GM23338 (cell line): ENCODE measurements at regions not wholly inside any gene's neighbourhood (a gene's known extent, or its start where the extent isn't known, plus 50 kb on each side); places are given as distances from the start of the nearest gene placed in this dataset.

Experiments used
- ATAC-seq: fragments of 200-7000 bp; cut with Tn5 transposase; 3 replicates; pipeline ENCODE4 v1.9.1; 2020
- DNase-seq: peaks from one replicate; pipeline ENCODE4 v3.0.0-alpha.2; 2015; ENCODE audit warnings: low spot score
- H2AFZ ChIP-seq: fragments of 200-600 bp; sonication (generic); 2 replicates; pipeline ENCODE4 v1.8.0; 2016; ENCODE audit warnings: antibody characterized with exemption, mild to moderate bottlenecking, moderate library complexity
- H3F3A ChIP-seq: fragments of 200-600 bp; sonication (generic); replicated peaks from 2 replicates; pipeline ENCODE4 v1.8.0; 2017; ENCODE audit warnings: antibody characterized with exemption, mixed run types, low read depth
- H3K27ac ChIP-seq: fragments of 200-600 bp; sonication (generic); 2 replicates; pipeline ENCODE4 v1.6.1; 2016; ENCODE audit warnings: low read depth
- H3K27me3 ChIP-seq: fragments of 200-600 bp; sonication (generic); 2 replicates; pipeline ENCODE4 v1.8.0; 2016; ENCODE audit warnings: mild to moderate bottlenecking, mixed run types, moderate library complexity; ENCODE audit not compliant: insufficient read depth
- H3K36me3 ChIP-seq: fragments of 200-600 bp; sonication (generic); 2 replicates; pipeline ENCODE4 v1.8.0; 2016; ENCODE audit warnings: mild to moderate bottlenecking; ENCODE audit not compliant: insufficient read depth
- H3K4me1 ChIP-seq: fragments of 200-600 bp; sonication (generic); 2 replicates; pipeline ENCODE4 v1.8.0; 2016; ENCODE audit warnings: mild to moderate bottlenecking, moderate library complexity; ENCODE audit not compliant: insufficient read depth
- H3K4me2 ChIP-seq: fragments of 200-600 bp; sonication (generic); 2 replicates; pipeline ENCODE4 v1.7.1; 2017; ENCODE audit warnings: mixed run types
- H3K4me3 ChIP-seq: fragments of 200-600 bp; sonication (generic); 2 replicates; pipeline ENCODE4 v1.6.1; 2016; ENCODE audit warnings: mixed run types
- H3K79me2 ChIP-seq: fragments of 200-600 bp; sonication (generic); replicated peaks from 2 replicates; pipeline ENCODE4 v1.8.0; 2017; ENCODE audit warnings: mild to moderate bottlenecking; ENCODE audit not compliant: insufficient read depth
- H3K9me2 ChIP-seq: fragments of 200-600 bp; sonication (generic); 2 replicates; pipeline ENCODE4 v1.8.0; 2017; ENCODE audit not compliant: insufficient read depth
- H4K20me1 ChIP-seq: fragments of 200-600 bp; sonication (generic); replicated peaks from 2 replicates; pipeline ENCODE4 v1.8.0; 2017; ENCODE audit warnings: mild to moderate bottlenecking; ENCODE audit not compliant: insufficient read depth
- H3K27ac Mint-ChIP-seq: 2 replicates; pipeline ENCODE4 v1.8.0; 2020; ENCODE audit warnings: inconsistent platforms, mild to moderate bottlenecking, moderate library complexity, mixed read lengths
- H3K27me3 Mint-ChIP-seq: 3 replicates; pipeline ENCODE4 v1.8.0; 2022; ENCODE audit warnings: low read depth, mild to moderate bottlenecking, moderate library complexity, mixed read lengths, inconsistent platforms; ENCODE audit not compliant: insufficient read depth, poor library complexity
- H3K36me3 Mint-ChIP-seq: 3 replicates; pipeline ENCODE4 v1.8.0; 2021; ENCODE audit warnings: low read depth, mild to moderate bottlenecking, inconsistent platforms, moderate library complexity, mixed read lengths
- H3K4me1 Mint-ChIP-seq: 3 replicates; pipeline ENCODE4 v1.8.0; 2020; ENCODE audit warnings: mild to moderate bottlenecking, inconsistent platforms, mixed read lengths
- H3K4me3 Mint-ChIP-seq: 3 replicates; pipeline ENCODE4 v1.8.0; 2021; ENCODE audit warnings: moderate library complexity, mild to moderate bottlenecking, inconsistent platforms, mixed read lengths
- H3K9me3 Mint-ChIP-seq: 3 replicates; pipeline ENCODE4 v1.8.0; 2020; ENCODE audit warnings: moderate library complexity, mild to moderate bottlenecking, inconsistent platforms, mixed read lengths
- CREB1 ChIP-seq: fragments of 250-450 bp; sonication (Bioruptor Pico); IDR thresholded peaks from 2 replicates; pipeline ENCODE4 v1.5.0; 2020; ENCODE audit warnings: low read depth, mild to moderate bottlenecking, moderate library complexity
- CTCF ChIP-seq, 2 experiments: fragments of 200-600 bp in 1 of 2; sonication (generic) in 1 of 2; conservative IDR thresholded peaks; 2 replicates each; pipeline versions ENCODE4 v1.5.1 to v1.6.1; 2016 to 2017; ENCODE audit warnings: antibody characterized with exemption in 2 of 2, low read depth in 2 of 2, mild to moderate bottlenecking in 2 of 2, moderate library complexity in 1 of 2
- EZH2 ChIP-seq: fragments of 200-600 bp; sonication (generic); IDR thresholded peaks from one replicate; pipeline ENCODE4 v1.8.0; 2017; ENCODE audit warnings: antibody characterized with exemption, mild to moderate bottlenecking, low read depth; ENCODE audit not compliant: unreplicated experiment
- EZH2phosphoT487 ChIP-seq: fragments of 200-600 bp; sonication (generic); IDR thresholded peaks from one replicate; pipeline ENCODE4 v1.8.1; 2018; ENCODE audit warnings: antibody characterized with exemption; ENCODE audit not compliant: unreplicated experiment
- JUNB ChIP-seq: IDR thresholded peaks from one replicate; pipeline ENCODE4 v1.6.1; 2016; ENCODE audit warnings: antibody characterized with exemption; ENCODE audit not compliant: unreplicated experiment
- NANOG ChIP-seq: IDR thresholded peaks from 2 replicates; pipeline ENCODE4 v1.6.1; 2016; ENCODE audit warnings: antibody characterized with exemption, borderline replicate concordance
- POLR2AphosphoS5 ChIP-seq: IDR thresholded peaks from 2 replicates; pipeline ENCODE4 v1.6.1; 2016; ENCODE audit warnings: antibody characterized with exemption, low read depth
- STAT1 ChIP-seq: IDR thresholded peaks from one replicate; pipeline ENCODE4 v1.6.1; 2016; ENCODE audit warnings: antibody characterized with exemption; ENCODE audit not compliant: unreplicated experiment
- ZNF114 ChIP-seq: fragments of 250-450 bp; sonication (Bioruptor Pico); IDR thresholded peaks from 2 replicates; pipeline ENCODE4 v1.5.0; 2020; ENCODE audit warnings: mild to moderate bottlenecking, moderate library complexity
- ZNF331 ChIP-seq: fragments of 250-450 bp; sonication (Bioruptor Pico); IDR thresholded peaks from 2 replicates; pipeline ENCODE4 v1.5.0; 2020; ENCODE audit warnings: low read depth, mild to moderate bottlenecking, moderate library complexity
- TF ChIP-seq, protein P1 (sequence below): IDR thresholded peaks from one replicate; pipeline ENCODE4 v1.6.1; 2018; ENCODE audit warnings: antibody characterized with exemption; ENCODE audit not compliant: unreplicated experiment

DNA sequence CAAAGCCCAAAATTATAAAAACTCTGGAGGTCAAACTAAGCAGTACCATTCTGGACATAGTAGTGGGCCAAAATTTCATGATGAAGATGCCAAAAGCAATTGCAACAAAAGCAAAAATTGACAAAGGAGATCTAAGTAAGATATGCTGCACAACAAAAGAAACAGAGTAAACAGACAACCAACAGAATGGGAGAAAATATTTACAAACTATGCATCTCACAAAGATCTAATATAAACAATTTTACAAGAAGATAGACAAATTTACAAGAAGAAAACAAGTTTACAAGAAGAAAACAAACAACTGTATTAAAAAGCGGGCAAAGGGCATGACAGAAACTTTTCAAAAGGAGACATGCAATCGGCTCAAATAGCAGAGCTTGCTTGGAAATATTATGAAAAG lies 396.9 kb downstream of the CDH9 start (continued):
- TF ChIP-seq, protein P1, sequence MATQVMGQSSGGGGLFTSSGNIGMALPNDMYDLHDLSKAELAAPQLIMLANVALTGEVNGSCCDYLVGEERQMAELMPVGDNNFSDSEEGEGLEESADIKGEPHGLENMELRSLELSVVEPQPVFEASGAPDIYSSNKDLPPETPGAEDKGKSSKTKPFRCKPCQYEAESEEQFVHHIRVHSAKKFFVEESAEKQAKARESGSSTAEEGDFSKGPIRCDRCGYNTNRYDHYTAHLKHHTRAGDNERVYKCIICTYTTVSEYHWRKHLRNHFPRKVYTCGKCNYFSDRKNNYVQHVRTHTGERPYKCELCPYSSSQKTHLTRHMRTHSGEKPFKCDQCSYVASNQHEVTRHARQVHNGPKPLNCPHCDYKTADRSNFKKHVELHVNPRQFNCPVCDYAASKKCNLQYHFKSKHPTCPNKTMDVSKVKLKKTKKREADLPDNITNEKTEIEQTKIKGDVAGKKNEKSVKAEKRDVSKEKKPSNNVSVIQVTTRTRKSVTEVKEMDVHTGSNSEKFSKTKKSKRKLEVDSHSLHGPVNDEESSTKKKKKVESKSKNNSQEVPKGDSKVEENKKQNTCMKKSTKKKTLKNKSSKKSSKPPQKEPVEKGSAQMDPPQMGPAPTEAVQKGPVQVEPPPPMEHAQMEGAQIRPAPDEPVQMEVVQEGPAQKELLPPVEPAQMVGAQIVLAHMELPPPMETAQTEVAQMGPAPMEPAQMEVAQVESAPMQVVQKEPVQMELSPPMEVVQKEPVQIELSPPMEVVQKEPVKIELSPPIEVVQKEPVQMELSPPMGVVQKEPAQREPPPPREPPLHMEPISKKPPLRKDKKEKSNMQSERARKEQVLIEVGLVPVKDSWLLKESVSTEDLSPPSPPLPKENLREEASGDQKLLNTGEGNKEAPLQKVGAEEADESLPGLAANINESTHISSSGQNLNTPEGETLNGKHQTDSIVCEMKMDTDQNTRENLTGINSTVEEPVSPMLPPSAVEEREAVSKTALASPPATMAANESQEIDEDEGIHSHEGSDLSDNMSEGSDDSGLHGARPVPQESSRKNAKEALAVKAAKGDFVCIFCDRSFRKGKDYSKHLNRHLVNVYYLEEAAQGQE = no peak
- TF ChIP-seq CREB1 (CRISPR knock-in tag) (no peak), JUNB (no peak), ZNF114 (CRISPR knock-in tag) (no peak), EZH2phosphoT487 (no peak), EZH2 (no peak), CTCF (conservative IDR thresholded peaks at IDR 0.05; ENCODE audit: low read depth in 2 of 2) (no peak), STAT1 (no peak), POLR2AphosphoS5 (no peak), ZNF331 (CRISPR knock-in tag) (no peak), NANOG (no peak)

GRCh38 chr5:26625099-26625498 lies 413.3 kb downstream of the CDH9 start:
- Histone ChIP-seq H3K27ac (no peak overlapping the region), H4K20me1 (no peaks in the 10 kb centered on the region), H3K79me2 (no peaks in the 10 kb centered on the region), H2AFZ (no peak overlapping the region), H3F3A (no peaks in the 10 kb centered on the region), H3K36me3 (no peaks in the 10 kb centered on the region), H3K4me3 (no peak overlapping the region), H3K9me2 (no peaks in the 10 kb centered on the region), H3K4me1 (no peaks in the 10 kb centered on the region), H3K4me2 (no peak overlapping the region), H3K27me3 (no peaks in the 10 kb centered on the region)
- Mint-ChIP-seq H3K27ac (no peak overlapping the region), H3K36me3 (no peaks in the 10 kb centered on the region), H3K27me3 (no peaks in the 10 kb centered on the region), H3K4me3 (no peak overlapping the region), H3K9me3 (no peaks in the 10 kb centered on the region), H3K4me1 (no peaks in the 10 kb centered on the region)
- TF ChIP-seq POLR2AphosphoS5 (no peak), ZNF114 (CRISPR knock-in tag) (no peak), CREB1 (CRISPR knock-in tag) (no peak), STAT1 (no peak)
- DNase-seq (no peak), ATAC-seq (no peak)
